ENCODE measurements at regions not wholly inside any gene's neighbourhood (a gene's known extent, or its start where the extent isn't known, plus 50 kb on each side); places are given as distances from the start of the nearest gene placed in this dataset.

DNA sequence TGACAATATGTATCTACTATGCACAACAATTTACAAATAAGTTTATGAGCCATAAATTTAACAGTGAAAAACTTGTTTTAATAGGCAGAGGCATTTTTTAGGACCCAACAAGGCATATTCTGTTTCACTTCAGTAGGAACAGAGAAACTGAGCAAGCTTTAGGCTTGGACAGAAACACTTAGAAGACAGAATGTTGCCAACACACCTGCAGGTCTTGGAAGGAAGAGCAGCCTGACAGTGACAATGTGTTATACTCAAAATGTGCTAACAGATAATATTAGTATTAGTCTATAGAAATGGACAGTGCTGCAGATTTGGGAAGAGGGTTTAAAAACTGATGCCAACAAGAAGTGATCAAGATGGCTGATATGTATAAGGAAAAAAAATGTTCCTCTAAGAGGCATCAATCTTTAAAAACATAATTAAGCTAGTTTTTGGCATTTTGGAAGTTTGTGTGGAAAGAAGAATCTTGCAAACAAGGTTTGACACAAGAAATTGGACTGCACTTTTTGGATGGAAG is 297.1 kb upstream of the FSIP2 start:
- intact Hi-C loops (cut with DNase I, micrococcal nuclease): no loop called here
- no peaks in the 10 kb centered on the region for H3K36me3 ChIP-seq (ENCODE audit: low read depth)

DNA sequence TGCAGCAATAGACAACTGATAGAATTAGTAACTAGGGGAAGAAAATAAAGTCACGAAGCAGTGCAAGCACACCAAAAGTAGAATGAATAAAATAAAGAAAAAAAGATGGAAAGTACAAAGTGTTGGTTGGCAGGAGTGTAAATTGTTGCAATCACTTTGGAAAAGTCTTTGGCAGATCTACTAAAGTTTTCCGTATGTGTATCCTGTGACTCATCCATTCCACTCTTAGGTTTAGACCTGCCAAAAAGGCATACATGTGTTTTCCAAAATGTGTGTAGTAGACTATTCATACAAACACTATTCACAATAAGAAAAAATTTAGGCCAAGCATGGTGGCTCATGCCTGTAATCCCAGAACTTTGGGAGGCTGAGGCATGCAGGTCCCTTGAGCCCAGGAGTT is 282.1 kb upstream of the FSIP2 start:
- Histone ChIP-seq H3K4me3 (no peak overlapping the region), H3K4me1 (ENCODE audit: low read depth) (no peaks in the 10 kb centered on the region), H3K9me3 (peaks cover 6% of the 10 kb centered on the region), H3K36me3 (ENCODE audit: low read depth) (no peaks in the 10 kb centered on the region)
- DNase-seq: no peak
- intact Hi-C loops (cut with DNase I, micrococcal nuclease): no loop called here
- no peak for ATAC-seq
- TF ChIP-seq, protein P1, sequence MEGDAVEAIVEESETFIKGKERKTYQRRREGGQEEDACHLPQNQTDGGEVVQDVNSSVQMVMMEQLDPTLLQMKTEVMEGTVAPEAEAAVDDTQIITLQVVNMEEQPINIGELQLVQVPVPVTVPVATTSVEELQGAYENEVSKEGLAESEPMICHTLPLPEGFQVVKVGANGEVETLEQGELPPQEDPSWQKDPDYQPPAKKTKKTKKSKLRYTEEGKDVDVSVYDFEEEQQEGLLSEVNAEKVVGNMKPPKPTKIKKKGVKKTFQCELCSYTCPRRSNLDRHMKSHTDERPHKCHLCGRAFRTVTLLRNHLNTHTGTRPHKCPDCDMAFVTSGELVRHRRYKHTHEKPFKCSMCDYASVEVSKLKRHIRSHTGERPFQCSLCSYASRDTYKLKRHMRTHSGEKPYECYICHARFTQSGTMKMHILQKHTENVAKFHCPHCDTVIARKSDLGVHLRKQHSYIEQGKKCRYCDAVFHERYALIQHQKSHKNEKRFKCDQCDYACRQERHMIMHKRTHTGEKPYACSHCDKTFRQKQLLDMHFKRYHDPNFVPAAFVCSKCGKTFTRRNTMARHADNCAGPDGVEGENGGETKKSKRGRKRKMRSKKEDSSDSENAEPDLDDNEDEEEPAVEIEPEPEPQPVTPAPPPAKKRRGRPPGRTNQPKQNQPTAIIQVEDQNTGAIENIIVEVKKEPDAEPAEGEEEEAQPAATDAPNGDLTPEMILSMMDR (IDR thresholded peaks at IDR 0.05): no peak

More for the DNA sequence above, 297.1 kb upstream of the FSIP2 start:
- TF ChIP-seq, protein P1 (IDR thresholded peaks at IDR 0.05): no peak
- ATAC-seq: no peak
- Histone ChIP-seq H3K4me3 (no peak overlapping the region), H3K4me1 (ENCODE audit: low read depth) (no peaks in the 10 kb centered on the region), H3K9me3 (no peaks in the 10 kb centered on the region)
- DNase-seq: no peak

DNA sequence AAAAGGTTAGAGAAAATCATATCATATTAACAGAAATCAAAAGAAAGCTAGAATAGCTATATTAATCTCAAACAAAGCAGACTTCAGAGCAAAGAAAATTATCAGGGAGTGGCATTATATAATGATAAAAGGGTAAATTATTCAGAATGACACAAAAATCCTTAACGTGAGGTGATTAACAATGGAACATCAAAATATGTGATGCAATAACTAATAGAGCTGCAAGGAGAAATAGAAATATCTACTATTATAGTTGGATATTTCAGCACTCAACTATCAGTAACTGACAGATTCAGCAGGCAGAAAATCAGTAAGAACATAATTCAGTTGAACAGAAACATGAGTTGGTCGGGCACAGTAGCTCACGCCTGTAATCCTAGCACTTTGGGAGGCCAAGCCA is 275.1 kb upstream of the FSIP2 start:
- Histone ChIP-seq H3K9me3 (no peaks in the 10 kb centered on the region), H3K4me1 (ENCODE audit: low read depth) (no peaks in the 10 kb centered on the region), H3K36me3 (ENCODE audit: low read depth) (no peaks in the 10 kb centered on the region), H3K4me3 (no peak overlapping the region)
- TF ChIP-seq, protein P1 (IDR thresholded peaks at IDR 0.05): no peak
- DNase-seq (no peak), ATAC-seq (no peak)
- intact Hi-C loops (cut with DNase I, micrococcal nuclease): no loop called here

DNA sequence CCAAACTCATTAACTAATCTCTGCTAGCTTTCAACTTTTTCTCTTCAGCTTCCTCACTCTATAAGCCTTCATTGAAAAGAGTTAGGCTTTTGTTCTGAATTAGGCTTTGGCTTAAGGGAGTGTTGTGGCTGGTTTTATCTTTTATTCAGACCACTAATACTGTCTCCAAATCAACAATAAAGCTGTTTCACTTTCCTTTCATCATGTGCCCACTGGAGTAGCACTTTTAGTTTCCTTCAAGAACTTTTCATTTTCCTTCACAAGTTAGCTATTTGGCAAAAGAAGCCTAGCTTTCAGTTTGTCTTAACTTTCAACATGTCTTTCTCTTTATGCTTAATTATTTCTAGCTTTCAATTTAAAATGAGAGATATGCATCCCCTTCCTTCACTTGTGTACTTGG is 271.7 kb upstream of the FSIP2 start:
- no peaks in the 10 kb centered on the region for H3K9me3 ChIP-seq
- DNase-seq: no peak
- no peak overlapping the region for H3K4me3 ChIP-seq
- intact Hi-C loops (cut with DNase I, micrococcal nuclease): no loop called here
- H3K4me1 ChIP-seq (ENCODE audit: low read depth): no peaks in the 10 kb centered on the region
- no peak for ATAC-seq
- H3K36me3 ChIP-seq (ENCODE audit: low read depth): no peaks in the 10 kb centered on the region
- TF ChIP-seq, protein P1 (IDR thresholded peaks at IDR 0.05): no peak

DNA sequence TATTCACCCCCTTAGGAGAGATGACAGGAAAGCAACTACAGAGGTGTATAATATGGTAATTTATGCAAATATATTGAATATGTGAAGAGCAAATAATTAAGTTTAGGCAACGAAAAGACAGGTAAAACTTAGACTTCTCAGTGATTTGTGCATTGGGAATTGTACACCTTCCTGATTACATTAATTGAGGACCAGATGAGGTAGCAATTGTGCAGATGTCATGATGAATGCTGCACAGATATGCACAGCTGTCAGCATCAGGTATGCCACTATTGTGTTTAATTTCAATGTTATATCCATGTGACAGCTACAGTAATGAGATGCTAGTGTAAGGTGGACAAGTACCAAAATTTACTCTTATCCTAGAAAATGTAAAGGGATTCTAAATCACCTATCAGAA is 267.2 kb upstream of the FSIP2 start:
- TF ChIP-seq, protein P1 (IDR thresholded peaks at IDR 0.05): no peak
- Histone ChIP-seq H3K36me3 (ENCODE audit: low read depth) (no peaks in the 10 kb centered on the region), H3K4me1 (ENCODE audit: low read depth) (no peaks in the 10 kb centered on the region), H3K9me3 (no peaks in the 10 kb centered on the region), H3K4me3 (no peak overlapping the region)
- DNase-seq: no peak
- intact Hi-C loops (cut with DNase I, micrococcal nuclease): no loop called here
- no peak for ATAC-seq

DNA sequence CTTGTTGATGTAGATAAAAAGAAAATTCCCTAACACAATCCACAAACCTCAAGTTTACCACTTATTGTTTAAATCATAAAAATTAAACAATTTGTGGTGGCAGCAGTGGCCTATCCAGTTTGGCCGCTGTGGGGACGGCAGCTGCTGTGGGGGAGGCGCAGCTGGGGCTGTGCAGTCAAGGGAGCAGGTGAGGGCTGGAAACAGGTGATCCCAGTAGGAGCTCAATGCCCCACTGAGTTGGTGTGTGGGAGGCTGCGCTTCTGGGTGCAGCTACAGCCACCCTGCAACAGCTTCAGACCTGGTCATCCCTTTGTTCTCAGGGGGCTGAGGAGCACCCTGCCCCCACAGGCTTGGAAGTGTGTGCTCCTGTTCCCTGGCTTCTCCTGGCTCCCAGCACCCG is 266.0 kb upstream of the FSIP2 start:
- intact Hi-C loops (cut with DNase I, micrococcal nuclease): no loop called here
- ATAC-seq: no peak
- no peaks in the 10 kb centered on the region for H3K4me1 ChIP-seq (ENCODE audit: low read depth)
- TF ChIP-seq, protein P1 (IDR thresholded peaks at IDR 0.05): no peak
- H3K9me3 ChIP-seq: no peaks in the 10 kb centered on the region
- H3K4me3 ChIP-seq: no peak overlapping the region
- H3K36me3 ChIP-seq (ENCODE audit: low read depth): no peaks in the 10 kb centered on the region
- no peak for DNase-seq
